ENCODE measurements at regions not wholly inside any gene's neighbourhood (a gene's known extent, or its start where the extent isn't known, plus 50 kb on each side); places are given as distances from the start of the nearest gene placed in this dataset.

- TF ChIP-seq CEBPB (IDR thresholded peaks at IDR 0.05; ENCODE audit: low read depth), result no peak
- no peak for TF ChIP-seq POLR2A (IDR thresholded peaks at IDR 0.05; ENCODE audit: borderline replicate concordance, extremely low read depth, insufficient read depth, insufficient read length)
- no peak for TF ChIP-seq SP1 (IDR thresholded peaks at IDR 0.05; ENCODE audit: low read depth)
- no peak for TF ChIP-seq CTCF (IDR thresholded peaks at IDR 0.05 in 2 of 3, conservative IDR thresholded peaks at IDR 0.05 in 1 of 3; ENCODE audit: borderline replicate concordance in 1 of 3, insufficient read depth in 1 of 3, low read depth in 2 of 3, low read length in 2 of 3)
- TF ChIP-seq ELF1 (IDR thresholded peaks at IDR 0.05; ENCODE audit: borderline replicate concordance, low read depth), result no peak
- no peak for TF ChIP-seq MAX (IDR thresholded peaks at IDR 0.05)
- TF ChIP-seq EZH2 (IDR thresholded peaks at IDR 0.05), result no peak
These were observed 225.9 kb downstream of the EMX2 start for GRCh38 chr10:117768333-117769042.
